Astrocyte (in vitro differentiated cells and primary cell): ENCODE measurements at regions not wholly inside any gene's neighbourhood (a gene's known extent, or its start where the extent isn't known, plus 50 kb on each side); places are given as distances from the start of the nearest gene placed in this dataset.

ENCODE experiments used
- EZH2 ChIP-seq: IDR thresholded peaks from 2 replicates; pipeline ENCODE4 v1.6.1; 2012; ENCODE audit warnings: mild to moderate bottlenecking, low read length, inconsistent platforms; ENCODE audit not compliant: insufficient read depth
- TF ChIP-seq, protein P1 (sequence below): IDR thresholded peaks from 2 replicates; pipeline ENCODE4 v1.5.1; 2011; ENCODE audit warnings: low read depth, mild to moderate bottlenecking, inconsistent platforms, low read length, moderate library complexity; ENCODE audit not compliant: insufficient read depth

GRCh38 chr14:51185180-51185579 is 54.9 kb upstream of the TMX1 start:
- TF ChIP-seq, protein P1, sequence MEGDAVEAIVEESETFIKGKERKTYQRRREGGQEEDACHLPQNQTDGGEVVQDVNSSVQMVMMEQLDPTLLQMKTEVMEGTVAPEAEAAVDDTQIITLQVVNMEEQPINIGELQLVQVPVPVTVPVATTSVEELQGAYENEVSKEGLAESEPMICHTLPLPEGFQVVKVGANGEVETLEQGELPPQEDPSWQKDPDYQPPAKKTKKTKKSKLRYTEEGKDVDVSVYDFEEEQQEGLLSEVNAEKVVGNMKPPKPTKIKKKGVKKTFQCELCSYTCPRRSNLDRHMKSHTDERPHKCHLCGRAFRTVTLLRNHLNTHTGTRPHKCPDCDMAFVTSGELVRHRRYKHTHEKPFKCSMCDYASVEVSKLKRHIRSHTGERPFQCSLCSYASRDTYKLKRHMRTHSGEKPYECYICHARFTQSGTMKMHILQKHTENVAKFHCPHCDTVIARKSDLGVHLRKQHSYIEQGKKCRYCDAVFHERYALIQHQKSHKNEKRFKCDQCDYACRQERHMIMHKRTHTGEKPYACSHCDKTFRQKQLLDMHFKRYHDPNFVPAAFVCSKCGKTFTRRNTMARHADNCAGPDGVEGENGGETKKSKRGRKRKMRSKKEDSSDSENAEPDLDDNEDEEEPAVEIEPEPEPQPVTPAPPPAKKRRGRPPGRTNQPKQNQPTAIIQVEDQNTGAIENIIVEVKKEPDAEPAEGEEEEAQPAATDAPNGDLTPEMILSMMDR = no peak
- TF ChIP-seq EZH2 = no peak
